ENCODE measurements at regions not wholly inside any gene's neighbourhood (a gene's known extent, or its start where the extent isn't known, plus 50 kb on each side); places are given as distances from the start of the nearest gene placed in this dataset.

DNA sequence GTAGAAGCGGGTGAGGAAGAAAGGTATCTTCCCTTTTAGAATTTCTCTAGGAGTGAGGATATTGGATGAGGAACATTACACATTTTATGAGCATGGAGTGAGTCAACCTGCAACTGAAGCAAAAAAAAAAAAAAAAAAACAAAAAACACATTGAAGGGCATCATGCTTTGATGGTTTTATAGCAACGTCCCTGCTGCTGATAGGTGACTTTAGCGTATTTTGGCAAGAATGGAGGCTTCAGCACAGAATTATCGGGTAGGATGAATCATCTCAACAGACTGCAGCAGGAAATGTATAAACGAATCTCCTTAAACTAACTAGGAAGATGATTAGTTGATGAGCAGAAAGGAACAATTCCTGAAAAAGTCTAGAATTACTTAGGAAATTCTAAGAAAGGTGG lies 1359.6 kb upstream of the ATXN8OS start:
- Histone ChIP-seq H3K27ac (no peak overlapping the region), H3K4me3 (no peak overlapping the region), H3K27me3 (no peaks in the 10 kb centered on the region), H3K36me3 (no peaks in the 10 kb centered on the region), H3K4me1 (no peaks in the 10 kb centered on the region), H3K9me3 (no peaks in the 10 kb centered on the region)
- no peak for TF ChIP-seq EP300 (IDR thresholded peaks at IDR 0.05)
- TF ChIP-seq CTCF (IDR thresholded peaks at IDR 0.05) = no peak
- no peak for TF ChIP-seq POLR2A (IDR thresholded peaks at IDR 0.05)
- WGBS, 2 donors = 82 to 84% methylated on average over 5 of the region's 5 CpGs
- no peak for DNase-seq (ENCODE audit: low spot score in 2 of 2)

GRCh38 chr13:68745502-68745901 lies 1362.1 kb upstream of the ATXN8OS start:
- H3K9me3 ChIP-seq = no peaks in the 10 kb centered on the region
- no peak overlapping the region for H3K4me3 ChIP-seq
- H3K27ac ChIP-seq = no peak overlapping the region
- no peaks in the 10 kb centered on the region for H3K4me1 ChIP-seq
- 74 to 90% methylated on average over 1 of the region's 1 CpG for WGBS, 2 donors
- DNase-seq (ENCODE audit: low spot score in 2 of 2) = no peak
- no peak for TF ChIP-seq CTCF (IDR thresholded peaks at IDR 0.05)
- TF ChIP-seq POLR2A (IDR thresholded peaks at IDR 0.05) = no peak
- TF ChIP-seq EP300 (IDR thresholded peaks at IDR 0.05) = no peak
- no peaks in the 10 kb centered on the region for H3K36me3 ChIP-seq
- H3K27me3 ChIP-seq = no peaks in the 10 kb centered on the region

DNA sequence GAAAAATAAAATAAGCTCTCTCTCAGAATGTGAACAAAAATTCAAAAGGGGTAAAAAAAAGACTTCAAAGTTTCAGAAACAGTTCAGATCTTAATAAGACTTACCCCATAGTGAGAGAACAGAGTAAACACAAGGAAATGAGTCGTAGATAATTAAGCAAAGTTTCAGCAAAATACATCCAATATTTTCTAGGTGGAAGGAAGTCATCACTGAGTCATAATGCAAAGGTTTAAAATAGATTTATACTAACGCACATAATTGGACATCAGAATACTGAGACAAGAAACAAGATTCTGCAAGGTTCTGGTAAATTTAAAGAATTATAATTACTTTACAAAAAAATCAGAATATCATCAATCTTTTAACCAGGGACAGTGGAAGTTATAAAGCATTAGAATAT lies 1370.7 kb upstream of the ATXN8OS start:
- 68 to 69% methylated on average over 2 of the region's 2 CpGs for WGBS, 2 donors
- no peak for DNase-seq (ENCODE audit: low spot score in 2 of 2)
- Histone ChIP-seq H3K36me3 (no peaks in the 10 kb centered on the region), H3K4me3 (no peak overlapping the region), H3K9me3 (no peaks in the 10 kb centered on the region), H3K27me3 (no peaks in the 10 kb centered on the region), H3K4me1 (no peaks in the 10 kb centered on the region), H3K27ac (no peak overlapping the region)
- TF ChIP-seq POLR2A (IDR thresholded peaks at IDR 0.05) (no peak), EP300 (IDR thresholded peaks at IDR 0.05) (no peak), CTCF (IDR thresholded peaks at IDR 0.05) (no peak)

- 60 to 65% methylated on average over 4 of the region's 4 CpGs for WGBS, 2 donors
- no peak for TF ChIP-seq CTCF (IDR thresholded peaks at IDR 0.05)
- no peaks in the 10 kb centered on the region for H3K4me1 ChIP-seq
- no peaks in the 10 kb centered on the region for H3K27me3 ChIP-seq
- no peak for DNase-seq (ENCODE audit: low spot score in 2 of 2)
- H3K9me3 ChIP-seq = no peaks in the 10 kb centered on the region
- H3K36me3 ChIP-seq = no peaks in the 10 kb centered on the region
- H3K27ac ChIP-seq = no peak overlapping the region
- no peak overlapping the region for H3K4me3 ChIP-seq
Measured at GRCh38 chr13:68727798-68728197, 1379.8 kb upstream of the ATXN8OS start.

DNA sequence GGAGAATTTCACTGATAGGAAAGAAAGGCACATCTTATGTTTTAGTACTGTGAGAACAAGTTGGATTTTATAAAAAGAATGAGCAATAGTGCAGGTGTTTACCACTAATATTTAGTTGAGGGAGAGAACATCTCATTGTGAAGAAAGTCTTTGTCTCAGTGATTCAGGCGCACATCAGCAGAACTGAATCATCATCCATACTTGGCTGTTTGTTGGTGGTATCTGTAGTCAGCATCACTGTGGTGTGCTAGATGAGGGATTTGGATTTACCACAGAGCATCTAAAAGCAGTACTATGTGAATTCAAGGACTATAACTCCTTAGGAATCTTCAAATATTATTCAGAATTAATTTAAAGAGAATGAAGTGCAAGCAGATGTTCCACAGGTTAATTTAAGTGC lies 1380.5 kb upstream of the ATXN8OS start:
- TF ChIP-seq EP300 (IDR thresholded peaks at IDR 0.05) (no peak), CTCF (IDR thresholded peaks at IDR 0.05) (no peak), POLR2A (IDR thresholded peaks at IDR 0.05) (no peak)
- no peaks in the 10 kb centered on the region for H3K4me1 ChIP-seq
- H3K9me3 ChIP-seq = no peaks in the 10 kb centered on the region
- DNase-seq (ENCODE audit: low spot score in 2 of 2) = no peak
- H3K27me3 ChIP-seq = no peaks in the 10 kb centered on the region
- H3K36me3 ChIP-seq = no peaks in the 10 kb centered on the region
- H3K27ac ChIP-seq = no peak overlapping the region
- no peak overlapping the region for H3K4me3 ChIP-seq
- WGBS, 2 donors = 81 to 86% methylated on average over 1 of the region's 1 CpG
